Tibial nerve (tissue), 4 donors: ENCODE measurements at regions not wholly inside any gene's neighbourhood (a gene's known extent, or its start where the extent isn't known, plus 50 kb on each side); places are given as distances from the start of the nearest gene placed in this dataset.

Experiments used
- CTCF ChIP-seq, 5 experiments: fragments of 200-600 bp in 3 of 5; fragments of 450-650 bp in 2 of 5; sonication (generic) in 3 of 5; IDR thresholded peaks; one replicate each; pipeline ENCODE4 v1.5.1; 2016 to 2019; ENCODE audit warnings: antibody characterized with exemption in 5 of 5, mild to moderate bottlenecking in 3 of 5, moderate library complexity in 2 of 5
- EP300 ChIP-seq, 2 donors: sonication (generic); formaldehyde crosslinking; IDR thresholded peaks; one replicate each; pipeline ENCODE4 v1.6.1; 2017; ENCODE audit warnings: antibody characterized with exemption in 2 of 2, mild to moderate bottlenecking in 1 of 2
- POLR2A ChIP-seq, 2 donors: fragments of 450-650 bp; IDR thresholded peaks; one replicate each; pipeline ENCODE4 v1.6.1; 2017; ENCODE audit warnings: antibody characterized with exemption in 2 of 2, mild to moderate bottlenecking in 2 of 2, moderate library complexity in 2 of 2

- no peak for TF ChIP-seq CTCF (IDR thresholded peaks at IDR 0.05)
- no peak for TF ChIP-seq POLR2A (IDR thresholded peaks at IDR 0.05)
- TF ChIP-seq EP300 (IDR thresholded peaks at IDR 0.05), result no peak
Observed at GRCh38 chr11:45568049-45568448, 97.4 kb downstream of the CHST1 start.
